Right lung (tissue), 2 donors: ENCODE measurements at regions not wholly inside any gene's neighbourhood (a gene's known extent, or its start where the extent isn't known, plus 50 kb on each side); places are given as distances from the start of the nearest gene placed in this dataset.
"Not testable (repeated sequence)": the region's sequence is repeated elsewhere in the genome, so short reads cannot be mapped to it uniquely, and the experiment has no call there.

Experiments used
- DNase-seq, 2 donors: peaks; one replicate each; pipeline ENCODE4 v3.0.0-alpha.2; 2013

DNA sequence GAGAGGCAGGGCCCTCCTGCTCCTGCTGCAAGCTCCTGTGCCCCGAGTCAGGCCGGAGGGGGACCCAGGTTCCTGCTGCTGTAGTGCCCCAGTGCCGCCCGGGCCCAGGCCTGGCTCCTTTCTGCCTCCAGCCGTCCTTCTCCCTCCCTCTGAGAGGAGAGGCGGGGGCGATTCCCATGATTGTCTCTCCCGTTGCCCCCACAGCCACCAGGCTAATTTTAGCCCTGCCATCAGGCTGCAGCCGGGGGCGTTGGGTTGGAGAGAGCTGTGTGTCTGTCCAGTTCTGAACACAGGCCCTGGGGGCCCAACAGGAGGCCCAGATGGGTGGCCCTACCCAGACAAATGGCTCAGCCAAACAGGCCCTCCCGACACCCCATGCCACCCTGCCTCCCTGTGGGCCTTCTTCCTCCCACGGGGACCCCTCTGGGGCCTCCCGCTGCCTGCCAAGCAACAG is 214.8 kb downstream of the TBC1D2B start:
- no peak for DNase-seq

DNA sequence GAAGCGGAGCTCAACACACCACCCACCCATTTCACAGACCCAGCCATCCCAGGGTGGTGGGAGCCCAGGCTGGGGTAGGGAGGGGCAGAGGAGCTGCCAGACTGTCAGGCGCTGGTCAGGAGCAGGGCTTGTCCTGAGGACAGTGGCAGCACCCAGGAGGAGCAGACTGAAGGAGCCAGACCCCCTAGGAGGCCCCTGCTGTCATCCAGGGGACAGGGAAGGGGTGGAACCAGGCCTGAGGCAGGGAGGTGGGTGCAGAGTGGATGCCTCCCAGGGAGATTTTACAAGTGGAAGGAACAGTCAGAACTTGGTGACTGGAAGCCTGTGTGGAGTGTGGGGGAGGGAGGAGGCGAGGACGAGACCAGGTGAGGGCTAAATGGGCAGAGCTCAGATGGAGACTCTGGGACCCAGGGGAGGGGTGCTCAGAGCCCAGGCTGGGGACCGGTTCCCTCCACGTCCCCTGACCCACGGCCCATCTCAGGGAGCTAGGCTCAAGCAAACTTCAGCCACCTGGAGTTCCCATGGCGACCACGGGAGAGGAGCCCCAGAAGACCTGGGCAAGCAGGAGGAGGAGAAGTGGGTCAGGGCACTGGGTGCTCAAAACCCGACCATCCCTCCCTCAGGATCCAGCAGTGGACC is 215.4 kb downstream of the TBC1D2B start:
- not testable (repeated sequence) for DNase-seq

DNA sequence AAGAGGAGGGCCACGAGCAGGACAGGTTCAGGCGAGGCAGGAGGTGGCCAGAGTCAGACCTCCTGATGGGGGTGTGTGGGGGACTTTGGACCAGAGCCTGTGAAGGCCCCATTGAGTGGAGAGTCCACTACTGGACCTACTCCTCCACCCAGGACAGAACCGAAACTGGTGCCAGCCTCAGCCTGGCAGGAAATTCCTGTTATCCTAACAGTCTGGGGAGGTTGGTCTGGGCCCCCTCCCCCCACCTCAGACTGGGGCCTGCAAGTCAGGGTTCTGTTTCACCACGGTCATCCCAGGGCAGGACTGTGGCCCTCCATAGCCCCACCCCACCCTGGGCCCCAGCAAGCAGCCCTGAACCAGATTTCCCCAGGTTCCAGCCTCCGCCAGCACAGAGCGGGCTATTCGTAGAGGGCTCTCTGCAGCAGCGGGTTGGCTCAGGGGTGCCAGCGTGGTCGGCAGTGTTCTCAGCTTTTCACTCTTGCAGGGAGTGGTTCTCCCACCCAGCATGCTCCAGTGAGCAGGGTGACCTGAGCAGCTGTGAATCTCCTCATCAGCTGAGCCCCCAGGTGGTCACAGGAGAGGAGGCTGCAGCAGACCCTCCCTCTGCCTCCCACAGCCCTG is 217.3 kb downstream of the TBC1D2B start:
- DNase-seq = no peak

DNA sequence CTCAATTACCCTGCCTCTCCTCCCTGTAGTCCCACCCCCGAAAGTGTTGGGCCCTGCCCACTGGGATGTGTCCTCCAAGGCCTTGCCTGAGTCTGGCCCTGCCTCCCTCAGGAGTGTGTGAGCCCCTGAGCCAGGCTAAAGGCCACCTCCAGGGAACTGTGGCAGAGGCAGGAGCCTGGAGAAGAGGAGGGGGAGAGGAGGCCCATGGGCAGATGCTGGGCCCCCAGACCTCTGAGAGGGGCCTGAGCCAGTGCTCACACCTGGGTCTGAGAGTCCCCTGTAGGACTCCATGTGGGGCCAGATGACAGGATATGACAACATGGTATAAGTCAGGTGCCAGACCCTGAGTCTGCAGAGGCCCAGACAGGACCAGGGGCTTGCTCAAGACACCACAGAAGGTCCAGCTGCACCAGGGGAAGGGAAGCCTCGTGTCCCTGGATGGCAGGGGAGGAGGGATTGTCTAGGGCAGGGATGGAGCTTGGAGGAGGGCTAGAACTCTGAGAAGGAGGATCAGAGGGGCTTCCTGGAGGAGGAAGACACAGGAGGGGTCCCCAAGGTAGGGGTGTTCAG is 217.9 kb downstream of the TBC1D2B start:
- DNase-seq = no peak

DNA sequence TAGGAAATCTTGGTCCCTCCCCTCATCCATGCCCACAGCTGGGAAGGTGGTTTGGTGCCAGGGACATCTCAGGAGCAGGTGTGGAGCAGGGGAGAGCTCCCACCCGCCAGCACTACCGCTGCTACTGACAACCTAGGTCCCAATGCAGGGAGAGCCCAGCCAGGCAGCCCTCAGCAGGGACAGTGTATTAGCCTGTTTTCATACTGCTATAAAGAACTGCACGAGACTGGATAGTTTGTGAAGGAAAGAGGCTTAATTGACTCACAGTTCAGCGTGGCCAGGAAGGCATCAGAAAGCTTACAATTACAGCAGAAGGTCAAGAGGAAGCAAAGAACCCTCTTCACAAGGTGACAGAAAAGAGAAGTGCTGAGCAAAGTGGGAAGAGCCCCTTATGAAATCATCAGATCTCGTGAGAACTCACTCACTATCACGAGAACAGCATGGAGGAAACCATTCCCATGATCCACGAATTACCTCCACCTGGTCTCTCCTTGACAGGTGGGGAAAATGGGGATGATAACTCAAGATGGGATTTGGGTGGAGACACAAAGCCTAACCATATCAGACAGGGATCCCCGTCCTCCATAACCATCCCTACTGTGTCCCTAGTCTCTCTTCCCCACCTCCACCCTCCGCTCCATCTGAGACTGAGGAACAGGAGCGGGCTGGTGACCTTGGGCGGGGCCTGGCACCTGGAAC is 218.6 kb downstream of the TBC1D2B start:
- DNase-seq = no peak

DNA sequence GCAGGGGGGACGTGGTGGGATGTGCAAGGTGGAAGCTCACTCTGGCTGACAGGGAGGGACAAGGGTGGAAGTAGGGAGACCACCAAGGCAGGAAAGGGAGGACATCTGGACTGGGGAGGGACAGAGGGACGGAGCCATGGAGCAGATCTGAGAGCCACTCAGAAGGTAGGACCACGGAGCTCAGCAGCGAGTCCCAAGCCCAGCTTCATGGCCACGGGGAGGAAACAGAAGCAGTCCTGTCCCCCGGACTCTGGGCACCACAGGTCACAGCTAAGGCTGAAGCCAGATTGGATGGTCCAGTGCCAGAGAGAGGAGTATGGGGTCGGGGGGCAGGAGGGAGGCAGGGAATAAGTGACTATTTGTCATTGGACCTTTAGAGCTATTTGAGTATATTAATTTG is 220.1 kb downstream of the TBC1D2B start:
- no peak for DNase-seq

DNA sequence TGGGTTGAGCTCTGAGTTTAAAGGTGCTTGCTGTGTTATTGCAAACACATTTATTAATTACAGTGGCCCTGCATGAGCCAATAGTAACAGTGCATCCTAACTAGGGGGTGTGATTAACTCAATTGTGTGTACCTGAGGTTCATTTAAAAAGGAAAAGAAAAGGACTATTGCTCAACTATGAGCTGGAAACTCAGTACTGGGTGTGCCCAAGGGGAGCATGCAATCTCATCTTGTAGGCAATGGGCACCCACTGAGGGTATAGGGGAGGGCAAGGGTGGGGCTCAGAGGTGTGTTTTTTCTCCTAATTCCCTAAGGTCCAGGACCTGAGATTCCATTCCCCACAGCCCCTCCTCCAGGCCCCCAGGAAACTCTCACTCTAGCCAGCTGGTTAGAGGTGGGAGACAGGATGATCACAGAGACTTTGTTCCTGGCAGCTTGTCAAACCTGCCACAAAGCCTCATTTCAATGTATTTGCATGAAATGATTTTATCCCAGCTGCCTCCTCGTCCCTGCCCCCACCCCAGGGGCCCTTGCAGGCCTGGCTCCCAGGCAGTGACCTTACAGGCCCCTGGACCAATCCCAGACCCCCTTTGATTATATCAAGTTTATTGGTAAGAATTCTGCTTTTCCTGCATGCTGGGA is 220.7 kb downstream of the TBC1D2B start:
- DNase-seq = no peak

DNA sequence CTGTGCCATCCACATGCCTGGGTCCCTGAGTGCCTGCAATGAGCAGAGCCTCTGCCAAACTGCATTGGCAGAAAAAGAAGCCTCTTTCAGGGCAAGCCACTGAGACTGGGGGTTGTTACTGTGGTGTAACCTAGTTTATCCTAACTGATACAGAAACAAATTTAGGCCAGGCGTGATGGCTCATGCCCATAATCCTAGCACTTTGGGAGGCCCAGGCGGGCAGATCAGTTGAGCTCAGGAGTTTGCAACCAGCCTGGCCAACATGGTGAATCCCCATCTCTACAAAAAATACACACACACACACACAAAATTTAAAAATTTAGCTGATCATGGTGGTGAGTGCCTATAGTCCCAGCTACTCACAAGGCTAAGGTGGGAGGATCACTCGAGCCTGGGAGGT is 221.6 kb downstream of the TBC1D2B start:
- DNase-seq = no peak

DNA sequence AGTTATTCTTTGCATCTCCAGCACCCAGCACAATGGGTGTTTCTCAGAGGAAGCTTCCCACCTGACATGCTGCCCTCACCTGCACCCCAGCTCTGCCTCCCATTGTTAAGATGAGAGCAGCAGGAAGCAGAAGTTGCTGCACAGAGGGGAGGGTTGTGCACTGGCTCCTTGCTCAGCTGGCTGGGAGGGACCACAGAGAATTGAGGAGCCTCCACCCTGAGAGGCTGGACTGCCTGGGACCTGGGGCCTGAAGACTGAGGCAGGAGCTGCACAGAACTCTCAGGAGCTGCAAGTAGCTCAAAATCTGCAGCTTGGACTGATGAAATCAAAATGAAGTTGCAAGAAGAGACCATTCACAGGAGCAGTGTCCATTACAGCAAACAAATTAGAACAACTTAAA is 222.3 kb upstream of the LINGO1 start:
- no peak for DNase-seq

DNA sequence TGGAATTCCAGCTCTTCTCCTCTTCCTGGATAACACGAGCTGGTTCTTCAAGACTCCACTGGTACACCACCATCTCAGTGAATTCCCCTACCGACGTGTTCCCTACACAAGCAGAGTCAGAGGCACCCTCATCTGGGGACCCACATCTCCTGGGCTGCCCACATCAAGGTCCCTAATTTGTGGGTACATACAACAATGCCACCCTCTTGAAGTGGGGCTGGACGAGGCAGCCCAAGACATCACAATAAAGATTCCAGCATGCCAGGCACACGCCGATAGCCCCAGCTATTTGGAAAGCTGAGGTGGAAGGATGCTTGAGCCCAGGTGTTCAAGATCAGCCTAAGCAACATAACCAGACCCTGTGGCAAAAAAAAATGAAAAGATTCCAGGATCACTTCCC is 221.2 kb upstream of the LINGO1 start:
- DNase-seq = no peak

DNA sequence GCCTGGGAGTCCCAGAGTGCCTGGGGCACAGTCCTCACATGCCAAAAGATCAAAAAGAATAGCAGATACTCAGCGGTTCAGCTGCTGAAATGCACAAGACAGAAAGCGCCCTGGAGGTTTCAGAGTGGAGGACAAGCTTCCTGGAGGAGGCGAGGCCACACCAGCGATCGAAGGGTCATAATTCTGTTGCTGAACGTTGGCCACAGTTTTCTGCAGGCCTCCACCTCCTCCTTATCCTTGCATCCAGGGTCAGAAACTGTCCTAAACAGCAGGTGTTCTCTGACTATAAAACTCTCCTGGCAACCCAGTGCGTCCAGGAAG is 220.3 kb upstream of the LINGO1 start:
- DNase-seq = no peak

DNA sequence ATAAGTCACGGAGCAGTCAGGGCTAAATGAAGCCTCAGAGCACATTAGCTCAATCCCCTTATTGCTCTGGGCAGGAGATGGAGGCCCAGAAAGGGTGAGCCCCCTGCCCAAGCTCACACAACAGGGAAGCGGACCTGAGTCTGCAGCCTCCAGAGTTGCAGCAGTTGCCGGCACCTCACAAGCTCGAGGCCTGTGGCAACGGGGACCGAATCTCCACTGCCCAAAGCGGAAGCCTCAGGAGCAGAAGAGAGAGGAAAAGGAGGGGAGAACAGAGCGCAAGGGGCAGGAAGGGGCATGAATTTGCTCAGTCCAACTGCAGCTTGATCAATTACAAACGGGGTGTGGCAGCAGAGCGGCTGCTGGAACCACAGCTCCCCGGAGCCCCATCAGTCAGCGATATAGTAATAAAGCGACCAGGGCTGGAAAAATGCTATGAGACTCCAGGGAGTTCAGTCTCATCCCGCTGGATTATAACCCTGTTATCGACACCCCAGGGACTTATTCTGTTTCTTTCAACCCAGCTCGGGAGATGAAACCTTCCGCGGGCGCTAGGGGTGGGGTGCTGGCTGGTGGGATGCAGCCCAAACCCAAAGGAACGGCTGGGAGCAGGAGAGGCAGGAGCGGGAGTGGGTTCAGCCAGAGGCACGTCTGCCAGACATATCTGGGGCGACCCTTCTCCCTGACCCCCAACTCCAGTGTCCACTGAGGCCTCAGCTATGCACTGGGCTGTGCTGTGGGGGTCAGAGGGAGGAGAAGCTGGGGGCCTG is 219.7 kb upstream of the LINGO1 start:
- no peak for DNase-seq

DNA sequence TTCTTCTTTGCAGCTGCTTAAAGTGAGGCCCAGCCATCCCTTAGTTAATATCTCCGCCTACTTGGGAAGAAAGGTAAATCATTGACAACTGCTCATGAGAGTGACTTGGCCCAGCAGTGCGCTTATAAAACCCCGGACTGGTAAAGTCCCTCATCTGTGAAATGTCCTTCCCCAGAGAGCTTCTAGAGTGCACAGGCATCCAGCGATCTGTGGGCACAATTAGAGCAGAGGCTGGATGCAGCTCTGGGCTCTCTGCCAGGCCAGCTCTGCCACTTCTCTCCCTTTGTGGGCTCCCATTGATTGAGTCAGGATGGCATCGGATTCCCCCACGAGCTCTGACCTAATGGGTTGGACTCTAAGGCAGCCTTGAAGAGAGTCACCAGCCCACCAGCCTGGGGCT is 219.0 kb upstream of the LINGO1 start:
- no peak for DNase-seq

DNA sequence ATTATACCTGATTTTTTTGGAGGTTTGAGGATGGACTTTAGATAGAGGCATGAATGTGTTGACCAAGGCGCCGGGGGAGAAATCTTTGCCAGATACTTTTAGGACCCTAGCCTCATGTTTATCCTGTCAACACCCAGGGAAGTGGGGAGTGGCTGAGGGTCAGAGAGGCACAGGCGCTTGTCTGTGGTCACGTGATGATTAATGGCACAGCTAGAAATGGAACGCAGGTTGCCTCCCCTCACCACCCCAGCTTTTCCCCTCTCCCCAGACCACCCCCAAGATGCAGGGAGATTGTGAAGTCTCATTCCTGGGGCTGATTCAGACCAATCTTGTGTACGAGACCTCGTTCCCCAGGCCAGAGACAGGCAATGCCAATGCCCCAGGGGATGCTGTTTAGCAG is 218.4 kb upstream of the LINGO1 start:
- DNase-seq = no peak

DNA sequence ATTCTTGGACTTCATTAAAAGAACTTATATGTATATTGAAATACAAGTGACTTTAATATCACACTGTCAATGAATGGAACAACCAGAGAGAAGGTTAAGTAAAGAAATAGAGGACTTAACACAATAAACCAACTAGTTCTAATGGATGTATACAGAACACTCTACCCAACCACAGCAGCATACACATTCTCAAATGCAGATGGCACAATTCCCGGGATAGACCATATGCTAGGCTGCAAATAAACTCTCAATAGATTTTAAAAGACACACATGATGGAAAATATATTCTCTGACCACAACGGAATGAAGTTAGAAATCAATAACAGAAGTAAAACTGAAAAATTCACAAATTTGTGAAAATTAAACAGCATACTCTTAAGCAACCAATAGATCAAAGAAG is 214.3 kb upstream of the LINGO1 start:
- DNase-seq = no peak

DNA sequence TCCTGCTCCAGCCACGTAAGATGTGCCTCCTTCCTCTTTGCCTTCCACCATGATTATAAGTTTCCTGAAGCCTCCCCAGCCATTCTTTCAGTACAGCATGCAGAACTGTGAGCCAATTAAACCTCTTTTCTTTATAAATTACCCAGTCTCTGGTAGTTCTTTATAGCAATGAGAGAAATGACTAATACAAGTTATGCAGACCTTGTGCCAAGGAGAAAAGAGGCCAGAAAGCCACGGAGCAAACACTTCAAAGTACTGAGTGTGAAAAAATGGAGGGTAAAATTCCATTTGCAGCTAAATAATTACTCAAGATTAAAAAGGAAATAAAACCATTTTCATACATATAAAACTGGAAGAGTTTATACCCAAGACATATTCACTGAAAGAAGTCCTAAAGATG is 213.6 kb upstream of the LINGO1 start:
- DNase-seq = no peak

DNA sequence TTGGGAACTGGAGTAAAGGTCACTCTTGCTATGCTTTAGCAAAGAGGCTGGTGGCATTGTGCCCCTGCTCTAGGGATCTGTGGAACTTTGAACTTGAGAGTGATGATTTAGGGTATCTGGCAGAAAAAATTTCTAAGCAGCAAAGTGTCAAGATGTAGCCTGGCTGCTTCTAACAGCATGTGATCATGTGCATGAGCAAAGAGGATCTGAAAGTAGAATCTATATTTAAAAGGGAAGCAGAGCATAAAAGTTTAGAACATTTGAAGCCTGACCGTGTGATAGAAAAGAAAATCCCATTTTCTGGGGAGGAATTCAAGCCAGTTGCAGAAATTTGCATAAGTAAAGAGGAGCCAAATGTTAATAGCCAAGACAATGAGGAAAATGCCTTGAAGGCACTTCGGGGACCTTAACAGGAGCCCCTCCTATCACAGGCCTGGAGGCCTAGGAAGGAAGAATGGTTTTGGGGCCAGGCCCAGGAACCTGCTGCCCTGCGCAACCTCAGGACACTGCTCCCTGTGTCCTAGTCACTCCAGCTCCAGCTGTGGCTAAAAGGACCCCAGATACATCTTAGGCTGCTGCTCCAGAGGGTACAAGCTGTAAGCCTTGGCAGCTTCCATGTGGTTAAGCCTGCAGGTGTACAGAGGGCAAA is 212.2 kb upstream of the LINGO1 start:
- no peak for DNase-seq

DNA sequence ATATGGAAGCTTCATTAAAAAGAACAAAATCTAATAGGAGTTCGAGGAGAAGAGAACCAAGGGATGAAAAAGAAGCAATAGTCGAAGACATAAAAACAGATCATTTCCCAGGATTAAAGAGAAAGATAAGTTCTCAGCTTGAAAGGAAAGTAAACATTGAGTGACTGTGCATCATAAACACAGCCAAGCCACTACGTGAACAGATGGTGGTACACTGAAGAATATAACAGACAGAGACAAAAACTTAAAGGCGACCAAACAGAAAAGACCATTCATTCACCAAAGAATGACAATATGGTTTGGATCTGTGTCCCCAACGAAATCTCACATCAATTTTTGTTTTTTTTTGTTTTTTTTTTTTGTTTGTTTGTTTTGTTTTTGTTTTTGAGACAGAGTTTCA is 210.8 kb upstream of the LINGO1 start:
- DNase-seq = no peak

DNA sequence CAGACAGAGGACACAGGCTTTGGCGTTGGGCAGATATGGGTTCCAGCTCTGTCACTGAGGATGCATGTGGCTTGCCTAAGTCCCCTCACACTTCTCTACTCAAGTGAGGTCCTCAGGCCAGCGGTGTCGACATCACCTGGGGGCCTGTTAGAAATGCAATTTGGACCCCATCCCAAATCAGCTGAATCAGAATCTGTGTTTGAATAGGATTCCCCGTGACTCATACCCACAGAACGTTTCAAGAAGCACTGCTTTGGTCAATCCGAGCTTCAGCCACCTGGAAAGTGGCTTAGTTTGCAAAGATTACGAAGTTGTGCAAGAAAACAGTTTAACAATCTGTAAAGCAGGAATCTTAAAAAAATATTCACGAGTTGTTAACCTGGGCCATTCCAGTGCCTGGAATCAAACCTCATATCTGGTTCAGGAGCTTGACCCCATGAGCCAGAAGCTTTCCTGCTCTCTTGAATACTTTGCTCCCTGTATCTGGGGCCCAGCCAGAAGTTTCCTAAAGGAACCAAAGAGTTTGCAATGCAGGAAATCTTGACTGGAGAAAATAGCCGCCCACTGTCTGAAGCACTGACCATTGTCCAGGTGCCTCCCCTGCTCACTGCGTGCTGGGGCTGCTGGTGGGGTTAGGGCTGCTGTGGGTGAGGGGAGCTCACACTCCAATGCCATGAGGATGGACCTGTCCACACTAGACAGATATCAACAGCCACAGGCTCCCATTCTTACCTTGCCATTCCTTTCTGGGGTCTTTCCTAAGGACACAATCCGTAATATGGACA is 208.5 kb upstream of the LINGO1 start:
- DNase-seq = no peak
